Naive B cell (primary cell): ENCODE measurements at regions not wholly inside any gene's neighbourhood (a gene's known extent, or its start where the extent isn't known, plus 50 kb on each side); places are given as distances from the start of the nearest gene placed in this dataset.
"Not testable (repeated sequence)": the region's sequence is repeated elsewhere in the genome, so short reads cannot be mapped to it uniquely, and the experiment has no call there.

Source experiments
- ATAC-seq, 2 donors: fragments of 150-1000 bp; cut with Tn5 transposase; 2 replicates each; pipeline ENCODE4 v1.10.0; 2021; ENCODE audit warnings: low read depth in 2 of 2, mild to moderate bottlenecking in 2 of 2, moderate library complexity in 2 of 2
- DNase-seq: peaks from one replicate; pipeline ENCODE4 v3.0.0; 2022
- H3K27ac Mint-ChIP-seq, 6 donors: one replicate each; pipeline ENCODE4 v1.8.0; 2020 to 2022; ENCODE audit warnings: mild to moderate bottlenecking in 6 of 6, mixed read lengths in 6 of 6, moderate library complexity in 5 of 6, inconsistent platforms in 2 of 6
- H3K27me3 Mint-ChIP-seq, 3 donors: one replicate each; pipeline ENCODE4 v1.8.0; 2021 to 2022; ENCODE audit warnings: mixed read lengths in 3 of 3, mild to moderate bottlenecking in 1 of 3
- H3K36me3 Mint-ChIP-seq, 2 donors: one replicate each; pipeline ENCODE4 v1.8.0; 2020 to 2022; ENCODE audit warnings: mixed read lengths in 2 of 2, inconsistent platforms in 1 of 2, mild to moderate bottlenecking in 1 of 2
- H3K4me1 Mint-ChIP-seq, 3 donors: one replicate each; pipeline ENCODE4 v1.8.0; 2020 to 2022; ENCODE audit warnings: mixed read lengths in 3 of 3, inconsistent platforms in 1 of 3, mild to moderate bottlenecking in 1 of 3, moderate library complexity in 1 of 3
- H3K4me3 Mint-ChIP-seq, 8 donors: one replicate each; pipeline ENCODE4 v1.8.0; 2020 to 2022; ENCODE audit warnings: mild to moderate bottlenecking in 8 of 8, mixed read lengths in 8 of 8, moderate library complexity in 8 of 8, inconsistent platforms in 2 of 8
- H3K9me3 Mint-ChIP-seq, 7 donors: one replicate each; pipeline ENCODE4 v1.8.0; 2020 to 2022; ENCODE audit warnings: mixed read lengths in 7 of 7, mild to moderate bottlenecking in 5 of 7, inconsistent platforms in 2 of 7, moderate library complexity in 1 of 7

DNA sequence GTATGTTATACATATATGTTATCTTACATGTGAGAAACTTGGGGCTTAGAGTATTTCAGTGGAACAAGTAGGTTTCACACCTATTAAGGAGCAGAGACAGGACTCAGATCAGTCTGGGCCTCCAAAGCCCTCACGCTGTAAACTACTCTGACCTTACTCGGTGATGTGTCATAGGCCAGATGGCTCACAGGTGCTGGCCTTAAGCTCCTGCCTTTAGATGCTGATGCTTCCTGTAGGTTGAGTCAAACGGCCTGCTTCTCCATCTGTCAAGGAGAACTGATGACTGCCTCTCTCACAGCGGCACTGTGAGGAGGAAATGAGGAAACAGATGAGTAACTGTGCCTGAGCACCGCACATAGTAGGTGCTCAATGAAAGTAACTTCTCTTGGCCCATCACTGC is 312.6 kb upstream of the COBL start:
- ATAC-seq (no peak), DNase-seq (no peak)
- Mint-ChIP-seq H3K36me3 (no peaks in the 10 kb centered on the region), H3K27me3 (no peaks in the 10 kb centered on the region), H3K4me3 (no peak overlapping the region), H3K27ac (no peak overlapping the region), H3K9me3 (peaks cover 2 to 22% (median 4%) of the 10 kb centered on the region in 7 donors), H3K4me1 (no peaks in the 10 kb centered on the region)

DNA sequence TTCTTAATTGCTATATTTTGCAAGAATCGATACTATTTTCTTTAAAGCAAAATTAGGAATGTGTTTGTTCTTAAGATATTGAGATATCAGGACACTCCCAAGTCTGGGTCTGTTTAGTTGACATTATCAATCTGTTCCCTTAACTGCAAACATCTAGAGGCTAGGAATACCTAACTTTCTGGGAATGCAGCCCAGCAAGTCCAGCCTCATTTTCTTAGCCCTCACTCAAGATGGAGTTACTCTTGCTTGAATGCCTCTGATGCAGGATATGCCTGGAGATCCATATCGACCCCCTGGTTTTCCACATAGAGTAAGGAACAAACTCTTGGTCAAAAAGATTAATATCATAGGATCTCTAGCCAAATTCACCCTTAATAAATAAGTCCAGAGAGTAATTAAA is 305.3 kb upstream of the COBL start:
- DNase-seq: no peak
- Mint-ChIP-seq H3K36me3 (peaks cover 0 to 11% of the 10 kb centered on the region in 2 donors), H3K27me3 (no peaks in the 10 kb centered on the region), H3K4me1 (no peaks in the 10 kb centered on the region), H3K4me3 (no peak overlapping the region), H3K27ac (no peak overlapping the region), H3K9me3 (peaks cover 7 to 21% (median 13%) of the 10 kb centered on the region in 7 donors)
- no peak for ATAC-seq

DNA sequence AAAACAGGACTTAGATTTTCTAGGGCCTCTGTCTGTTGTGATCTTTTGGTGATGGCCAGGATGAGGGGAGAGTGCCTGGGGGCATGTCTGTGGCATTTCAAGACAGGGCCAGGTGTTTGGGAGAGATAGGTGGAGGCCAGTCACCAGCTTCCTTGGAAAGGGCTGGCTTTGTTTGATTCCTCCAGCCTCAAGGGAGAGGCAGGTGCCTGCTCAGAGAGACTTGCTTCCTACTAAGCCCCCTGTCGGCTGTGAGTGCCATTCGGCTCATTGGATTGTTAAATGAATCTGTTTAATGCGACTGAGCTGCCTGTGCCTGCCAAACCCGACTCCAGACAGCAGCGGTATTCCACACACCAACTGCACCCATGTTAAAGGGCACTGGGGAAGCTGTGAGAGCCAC is 304.1 kb upstream of the COBL start:
- H3K36me3 Mint-ChIP-seq: peaks cover 0 to 11% of the 10 kb centered on the region in 2 donors
- no peaks in the 10 kb centered on the region for H3K4me1 Mint-ChIP-seq
- DNase-seq (no peak), ATAC-seq (no peak)
- H3K27me3 Mint-ChIP-seq: no peaks in the 10 kb centered on the region
- H3K4me3 Mint-ChIP-seq: no peak overlapping the region
- H3K9me3 Mint-ChIP-seq: peaks cover 9 to 26% (median 14%) of the 10 kb centered on the region in 7 donors
- no peak overlapping the region for H3K27ac Mint-ChIP-seq

DNA sequence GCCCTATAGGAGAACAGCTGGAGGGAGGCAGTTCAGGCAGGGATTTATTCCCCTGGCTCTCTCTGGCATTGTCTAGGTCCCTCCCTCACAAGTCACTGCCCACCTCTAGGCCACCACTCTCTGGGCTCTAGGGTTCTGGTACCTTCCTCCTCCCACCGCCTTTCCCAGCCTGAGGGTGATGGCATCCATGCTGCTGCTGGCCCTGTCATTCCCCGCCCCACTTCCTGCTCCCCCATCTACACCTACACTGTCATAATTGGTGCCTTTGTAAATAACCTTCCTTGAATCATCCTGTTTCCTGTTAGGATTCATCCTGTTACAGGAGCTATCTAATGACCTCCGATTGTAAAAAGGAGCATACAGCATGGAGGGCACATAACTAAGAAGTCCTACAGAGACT is 303.3 kb upstream of the COBL start:
- peaks cover 0 to 11% of the 10 kb centered on the region in 2 donors for H3K36me3 Mint-ChIP-seq
- H3K27me3 Mint-ChIP-seq: no peaks in the 10 kb centered on the region
- H3K9me3 Mint-ChIP-seq: peaks cover 11 to 26% (median 14%) of the 10 kb centered on the region in 7 donors
- no peaks in the 10 kb centered on the region for H3K4me1 Mint-ChIP-seq
- ATAC-seq: no peak
- DNase-seq: no peak
- H3K4me3 Mint-ChIP-seq: no peak overlapping the region
- no peak overlapping the region for H3K27ac Mint-ChIP-seq

DNA sequence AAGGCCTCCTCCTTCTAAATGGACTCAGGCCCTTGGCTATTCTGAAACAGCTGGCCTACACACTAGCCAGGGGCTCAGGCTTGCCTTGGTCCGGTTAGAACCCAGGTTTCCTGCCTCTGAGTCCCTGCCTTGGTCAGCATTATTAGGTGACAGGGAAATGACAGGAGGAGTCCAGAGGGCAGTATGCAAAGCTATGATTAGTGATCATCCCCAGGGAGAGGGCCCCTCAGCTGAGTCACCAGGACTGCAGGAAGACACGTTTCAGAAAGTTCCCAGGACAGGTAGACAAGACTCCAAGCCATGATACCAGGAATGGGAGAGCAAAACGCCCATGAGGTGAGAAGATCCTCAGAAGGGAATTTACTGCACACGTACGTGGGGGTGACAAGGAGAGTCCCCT is 301.1 kb upstream of the COBL start:
- H3K9me3 Mint-ChIP-seq: peaks cover 2 to 14% (median 8%) of the 10 kb centered on the region in 7 donors

DNA sequence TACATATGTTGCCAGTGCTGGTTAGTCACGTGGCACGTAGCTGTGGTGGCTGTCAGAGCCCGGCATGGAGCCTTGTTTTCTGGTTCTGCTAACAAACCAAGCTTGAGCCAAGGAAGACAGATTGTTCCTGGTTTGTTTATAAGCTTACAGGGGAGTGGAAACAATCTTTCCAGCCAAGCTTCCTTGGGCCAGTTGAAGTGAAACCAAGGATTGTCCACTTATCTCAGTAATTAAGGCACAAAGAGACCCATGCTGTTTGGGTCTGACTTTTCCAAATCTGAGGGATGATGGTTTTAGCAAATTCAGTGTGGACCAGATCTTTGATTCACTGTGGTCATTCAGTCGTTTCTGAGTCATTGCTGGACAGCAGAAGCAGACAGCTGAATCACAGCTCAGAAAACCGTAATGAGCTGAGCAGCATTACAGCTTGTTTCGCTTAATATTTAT is 297.3 kb upstream of the COBL start:
- Mint-ChIP-seq H3K4me3 (no peak overlapping the region), H3K27ac (no peak overlapping the region)
- no peak for ATAC-seq

More for the DNA sequence above, 301.1 kb upstream of the COBL start:
- no peaks in the 10 kb centered on the region for H3K36me3 Mint-ChIP-seq
- no peaks in the 10 kb centered on the region for H3K27me3 Mint-ChIP-seq
- ATAC-seq (no peak), DNase-seq (no peak)
- H3K27ac Mint-ChIP-seq: no peak overlapping the region
- no peak overlapping the region for H3K4me3 Mint-ChIP-seq
- no peaks in the 10 kb centered on the region for H3K4me1 Mint-ChIP-seq

DNA sequence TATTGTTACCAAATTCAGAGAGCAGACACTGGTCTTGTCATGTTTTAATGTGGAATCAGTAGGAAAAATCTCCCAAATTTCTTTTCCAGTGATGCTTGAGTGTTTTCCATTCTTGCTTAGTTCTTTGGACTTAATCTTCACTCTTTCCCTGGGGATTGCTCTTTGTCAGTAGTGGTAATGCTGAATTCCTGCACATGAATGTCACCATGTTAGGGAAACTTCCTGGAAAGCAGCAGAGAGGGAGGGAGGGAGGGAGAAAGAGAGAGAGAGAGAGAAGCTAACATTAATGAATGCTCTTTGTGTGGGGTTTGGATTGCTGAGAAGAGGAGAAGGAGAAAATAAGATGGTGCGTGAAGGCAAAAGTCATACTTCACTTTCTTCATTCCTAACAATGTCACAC is 295.3 kb upstream of the COBL start:
- no peak for ATAC-seq
- peaks cover 2 to 10% (median 6%) of the 10 kb centered on the region in 7 donors for H3K9me3 Mint-ChIP-seq

More for the DNA sequence above, 297.3 kb upstream of the COBL start:
- DNase-seq: no peak
- no peaks in the 10 kb centered on the region for H3K27me3 Mint-ChIP-seq
- no peaks in the 10 kb centered on the region for H3K36me3 Mint-ChIP-seq
- H3K4me1 Mint-ChIP-seq: no peaks in the 10 kb centered on the region
- H3K9me3 Mint-ChIP-seq: peaks cover 0 to 13% (median 7%) of the 10 kb centered on the region in 7 donors

DNA sequence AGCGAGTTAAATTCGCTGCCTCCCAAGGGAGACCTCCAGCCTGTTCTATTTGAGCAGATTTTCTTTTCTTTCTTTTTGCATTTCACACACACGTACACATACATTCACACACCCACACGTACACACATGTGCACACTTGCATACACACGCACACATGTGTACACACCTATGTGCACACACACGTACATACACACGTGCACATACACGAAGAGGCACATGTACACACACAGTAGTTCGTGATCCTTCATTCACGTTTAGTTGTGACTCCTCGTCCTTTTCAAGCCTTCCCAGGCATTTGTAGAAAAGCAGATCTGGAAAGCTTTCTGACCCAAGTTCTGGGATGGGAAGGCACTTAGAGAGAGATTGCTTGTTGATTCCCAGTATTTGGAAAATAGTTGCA is 290.8 kb upstream of the COBL start:
- Mint-ChIP-seq H3K9me3 (peaks cover 2 to 11% (median 5%) of the 10 kb centered on the region in 7 donors), H3K27ac (no peak overlapping the region), H3K36me3 (no peaks in the 10 kb centered on the region), H3K4me1 (no peaks in the 10 kb centered on the region), H3K27me3 (no peaks in the 10 kb centered on the region), H3K4me3 (no peak overlapping the region)
- DNase-seq (no peak), ATAC-seq (no peak)

More for the DNA sequence above, 295.3 kb upstream of the COBL start:
- Mint-ChIP-seq H3K36me3 (no peaks in the 10 kb centered on the region), H3K4me3 (no peak overlapping the region), H3K27me3 (no peaks in the 10 kb centered on the region), H3K27ac (no peak overlapping the region), H3K4me1 (no peaks in the 10 kb centered on the region)
- no peak for DNase-seq

DNA sequence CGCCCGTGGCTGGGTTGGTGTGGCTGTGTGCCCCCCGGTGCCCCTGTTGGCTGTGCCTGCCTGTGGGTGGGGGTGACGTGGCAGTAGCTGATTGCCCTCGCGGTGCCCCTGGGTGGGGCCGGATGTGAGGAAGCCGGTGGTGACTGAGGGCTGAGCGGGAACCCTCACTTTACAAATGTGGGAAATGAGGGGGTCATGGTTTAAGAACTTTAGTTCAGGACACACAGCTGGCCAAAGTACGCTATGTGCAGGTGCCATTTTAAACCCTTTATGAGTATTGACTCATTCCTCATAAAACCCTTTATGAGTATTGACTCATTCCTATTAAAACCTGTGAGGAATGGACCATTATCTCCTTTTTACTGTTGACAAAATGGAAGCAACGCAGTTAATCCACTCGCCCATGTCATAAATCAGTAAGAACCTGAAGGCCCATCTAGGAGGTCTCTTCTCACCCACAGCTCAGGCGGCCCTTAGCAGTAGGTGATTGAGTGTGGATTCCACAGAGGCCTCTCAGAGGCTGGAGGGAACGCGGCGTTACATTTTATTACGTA is 290.1 kb upstream of the COBL start:
- no peaks in the 10 kb centered on the region for H3K27me3 Mint-ChIP-seq
- no peaks in the 10 kb centered on the region for H3K36me3 Mint-ChIP-seq
- no peak overlapping the region for H3K4me3 Mint-ChIP-seq
- ATAC-seq (no peak), DNase-seq (no peak)
- peaks cover 3 to 13% (median 6%) of the 10 kb centered on the region in 7 donors for H3K9me3 Mint-ChIP-seq
- H3K4me1 Mint-ChIP-seq: no peaks in the 10 kb centered on the region
- H3K27ac Mint-ChIP-seq: no peak overlapping the region

DNA sequence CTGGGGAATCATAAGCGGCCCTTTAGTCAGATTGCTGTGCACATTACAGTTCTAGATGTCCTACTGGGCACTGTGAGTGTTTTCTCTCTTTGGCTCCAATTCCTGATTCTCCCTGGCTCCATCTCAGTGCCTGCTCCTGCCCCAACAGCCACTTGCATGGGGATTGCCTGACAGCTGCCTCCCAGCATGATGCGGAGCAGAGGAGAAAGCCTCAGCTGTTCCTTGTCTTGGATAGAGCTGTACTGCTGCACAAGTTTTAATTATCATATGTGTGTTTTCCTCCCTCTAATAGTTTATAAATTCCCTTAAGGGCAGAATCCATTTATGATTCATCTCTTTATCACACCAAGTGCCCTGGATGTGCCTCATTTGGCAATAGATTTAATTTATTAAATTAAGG is 285.8 kb upstream of the COBL start:
- no peaks in the 10 kb centered on the region for H3K4me1 Mint-ChIP-seq
- H3K4me3 Mint-ChIP-seq: no peak overlapping the region
- H3K27me3 Mint-ChIP-seq: no peaks in the 10 kb centered on the region
- no peak for DNase-seq
- H3K9me3 Mint-ChIP-seq: peaks cover 9 to 28% (median 13%) of the 10 kb centered on the region in 7 donors
- H3K36me3 Mint-ChIP-seq: peaks cover 0 to 7% of the 10 kb centered on the region in 2 donors
- no peak overlapping the region for H3K27ac Mint-ChIP-seq
- no peak for ATAC-seq

DNA sequence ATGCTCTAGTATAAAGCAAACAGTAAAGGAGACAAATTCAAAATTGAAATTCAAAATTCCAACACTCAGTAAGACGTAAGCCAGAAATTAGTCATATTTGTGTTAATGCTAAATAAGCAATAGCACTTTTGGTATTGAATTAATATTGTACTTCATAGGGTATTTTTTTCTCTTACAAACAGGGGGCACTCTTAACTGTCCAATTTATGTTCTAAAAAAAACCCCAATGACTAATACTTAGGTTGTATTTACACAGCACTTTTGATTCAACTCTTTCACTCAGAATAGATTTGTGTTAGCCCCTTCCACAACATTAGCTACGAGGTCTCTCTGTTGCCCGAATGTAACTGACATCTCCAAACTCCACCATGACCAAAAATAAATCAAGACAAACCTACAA is 284.9 kb upstream of the COBL start:
- no peak for DNase-seq
- H3K27me3 Mint-ChIP-seq: no peaks in the 10 kb centered on the region
- no peak overlapping the region for H3K4me3 Mint-ChIP-seq
- ATAC-seq: no peak
- H3K4me1 Mint-ChIP-seq: no peaks in the 10 kb centered on the region
- no peak overlapping the region for H3K27ac Mint-ChIP-seq
- H3K9me3 Mint-ChIP-seq: peaks cover 12 to 29% (median 18%) of the 10 kb centered on the region in 7 donors
- peaks cover 0 to 7% of the 10 kb centered on the region in 2 donors for H3K36me3 Mint-ChIP-seq

DNA sequence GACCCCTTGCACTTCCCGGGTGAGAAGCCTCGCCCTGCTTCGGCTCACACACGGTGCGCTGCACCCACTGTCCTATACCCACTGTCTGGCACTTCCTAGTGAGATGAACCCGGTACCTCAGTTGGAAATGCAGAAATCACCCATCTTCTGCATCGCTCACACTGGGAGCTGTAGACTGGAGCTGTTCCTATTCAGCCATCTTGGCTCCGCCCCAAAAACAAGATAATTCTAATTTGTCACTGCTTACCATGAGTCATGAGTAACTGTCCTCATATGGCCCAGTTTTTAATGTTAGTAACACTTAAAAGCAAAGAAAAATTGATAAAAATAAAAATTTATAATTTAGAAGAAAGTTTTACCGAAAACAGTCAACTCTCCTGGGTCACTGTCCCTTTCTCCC is 283.3 kb upstream of the COBL start:
- H3K36me3 Mint-ChIP-seq, DNase-seq, H3K4me1 Mint-ChIP-seq, ATAC-seq, H3K27me3 Mint-ChIP-seq, H3K4me3 Mint-ChIP-seq, H3K27ac Mint-ChIP-seq: not testable (repeated sequence)
- H3K9me3 Mint-ChIP-seq: peaks cover 12 to 36% (median 19%) of the 10 kb centered on the region in 7 donors

DNA sequence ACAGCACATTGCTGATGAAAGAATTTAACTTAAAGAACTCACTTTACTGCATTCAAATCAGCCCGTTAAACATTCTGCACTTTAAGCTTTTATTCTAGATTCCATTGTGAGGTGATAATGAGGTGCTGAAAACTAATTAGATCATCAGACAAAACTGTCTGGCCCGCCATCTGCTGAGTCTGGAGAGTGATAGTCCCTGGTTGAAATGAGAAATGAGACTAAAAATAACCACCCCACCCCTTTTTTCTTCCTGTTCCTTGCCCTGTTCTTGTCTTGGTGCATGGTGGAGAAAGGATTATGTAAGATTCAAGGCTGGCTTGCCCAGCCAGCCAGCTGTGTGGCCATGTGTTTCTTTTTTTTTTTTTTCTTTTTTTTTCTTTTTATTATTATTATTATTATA is 277.0 kb upstream of the COBL start:
- ATAC-seq: no peak
- no peak for DNase-seq
- Mint-ChIP-seq H3K36me3 (no peaks in the 10 kb centered on the region), H3K27ac (no peak overlapping the region), H3K4me1 (no peaks in the 10 kb centered on the region), H3K27me3 (no peaks in the 10 kb centered on the region), H3K9me3 (peaks cover 10 to 17% (median 12%) of the 10 kb centered on the region in 7 donors), H3K4me3 (no peak overlapping the region)

DNA sequence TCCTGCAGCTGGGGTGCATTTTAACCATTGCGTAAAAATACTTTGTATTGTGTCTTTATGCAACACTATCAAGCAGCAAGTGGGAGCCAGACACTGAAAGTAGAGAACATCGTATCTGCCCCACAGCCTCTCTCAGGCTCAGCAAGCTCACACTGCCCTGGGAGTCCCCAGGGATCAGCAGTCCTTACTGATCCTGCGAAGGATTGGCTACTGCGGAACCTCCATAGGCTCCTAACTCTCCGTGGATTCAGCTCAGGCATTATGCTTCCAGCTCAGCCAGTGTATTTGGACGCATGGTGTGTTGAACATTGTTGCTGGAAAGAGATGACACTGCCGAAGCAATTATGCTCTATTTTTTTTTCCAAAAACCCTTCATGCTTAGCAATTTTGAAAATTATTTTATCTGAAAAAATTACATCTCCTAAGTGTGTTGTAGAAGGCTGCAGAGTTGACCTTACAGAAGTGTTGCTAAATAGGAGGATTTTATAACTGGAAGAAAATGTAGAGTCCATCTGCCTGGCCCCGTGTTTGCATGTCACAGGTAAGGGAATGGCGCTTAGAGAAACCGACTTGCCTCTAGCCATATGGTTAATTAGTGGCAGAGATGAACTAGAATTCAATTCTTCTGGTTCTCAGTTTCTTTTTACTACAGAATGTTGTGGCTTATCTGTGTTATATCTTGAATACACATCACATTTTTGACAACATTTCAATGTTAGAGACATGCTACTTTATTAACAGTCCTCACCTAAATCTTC is 276.4 kb upstream of the COBL start:
- Mint-ChIP-seq H3K4me1 (no peaks in the 10 kb centered on the region), H3K27me3 (no peaks in the 10 kb centered on the region), H3K27ac (no peak overlapping the region), H3K9me3 (peaks cover 8 to 15% (median 12%) of the 10 kb centered on the region in 7 donors), H3K4me3 (no peak overlapping the region), H3K36me3 (no peaks in the 10 kb centered on the region)
- ATAC-seq (no peak), DNase-seq (no peak)
